GM21737 (cell line): ENCODE measurements at regions not wholly inside any gene's neighbourhood (a gene's known extent, or its start where the extent isn't known, plus 50 kb on each side); places are given as distances from the start of the nearest gene placed in this dataset.
"Not testable (repeated sequence)": the region's sequence is repeated elsewhere in the genome, so short reads cannot be mapped to it uniquely, and the experiment has no call there.

Experiments used
- ATAC-seq: cut with Tn5 transposase; IDR thresholded peaks from one replicate; pipeline ENCODE4 v1.9.1; 2021; ENCODE audit warnings: mild to moderate bottlenecking, moderate library complexity; ENCODE audit not compliant: unreplicated experiment

GRCh38 chr10:129207297-129207696 lies 259.7 kb upstream of the MGMT start:
- ATAC-seq: no peak

GRCh38 chr10:129210876-129211275 lies 256.2 kb upstream of the MGMT start:
- ATAC-seq: no peak

DNA sequence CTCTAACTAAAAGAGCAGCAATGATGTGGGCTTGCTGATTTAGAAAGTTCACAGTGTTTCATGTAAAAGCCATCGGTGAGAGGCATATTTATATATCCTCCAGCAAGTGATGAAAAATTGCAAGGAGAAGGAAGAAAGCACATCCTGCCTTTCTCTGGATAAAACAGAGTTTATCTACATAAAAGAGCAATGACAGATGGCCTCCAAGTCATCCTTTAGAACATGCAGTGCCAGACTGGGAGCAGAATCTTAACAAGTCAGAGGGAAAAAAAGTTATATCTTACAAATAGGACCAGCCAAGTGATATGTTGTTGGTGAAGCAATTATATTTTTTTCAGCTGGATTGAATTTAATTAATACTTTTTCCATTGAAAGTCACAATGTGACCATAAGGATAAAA lies 253.8 kb upstream of the MGMT start:
- no peak for ATAC-seq

GRCh38 chr10:129213996-129214395 lies 253.0 kb upstream of the MGMT start:
- not testable (repeated sequence) for ATAC-seq

DNA sequence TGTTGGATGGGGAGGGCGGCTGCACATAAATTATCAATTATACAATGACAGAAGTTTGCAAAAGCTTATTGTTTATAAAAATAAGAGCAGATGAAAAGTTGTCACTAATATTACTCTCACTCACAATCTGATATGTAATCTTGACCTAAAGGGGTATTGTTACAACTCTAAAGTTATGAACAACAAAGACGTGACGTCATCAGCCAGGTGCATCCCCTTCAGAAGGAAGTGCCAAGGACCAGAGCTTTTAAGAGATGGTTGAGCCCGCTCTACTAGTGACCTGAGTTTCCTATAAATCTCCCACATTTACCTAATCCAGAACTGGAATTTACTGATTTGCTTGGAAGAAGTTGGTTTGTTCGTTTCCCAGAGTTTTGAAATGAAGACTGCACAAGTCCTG lies 247.7 kb upstream of the MGMT start:
- ATAC-seq: no peak

DNA sequence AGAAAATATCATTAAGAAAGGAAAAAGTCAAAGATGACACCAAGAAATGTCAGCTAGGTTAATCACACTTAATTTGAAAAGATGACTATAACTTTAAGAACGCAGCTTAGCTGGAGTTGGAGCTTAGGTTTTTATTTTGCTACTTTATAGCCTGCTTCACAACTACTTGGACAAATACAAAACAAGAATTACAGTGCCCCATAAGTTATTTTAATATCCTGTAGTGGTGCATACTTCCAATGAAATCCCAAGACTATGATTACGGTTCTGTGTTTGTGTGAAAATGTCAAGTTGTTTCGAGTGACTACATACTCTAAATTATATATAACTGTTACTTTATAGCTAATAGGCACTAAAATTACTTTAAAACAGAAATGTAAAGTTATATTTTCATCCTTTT lies 244.6 kb upstream of the MGMT start:
- no peak for ATAC-seq

DNA sequence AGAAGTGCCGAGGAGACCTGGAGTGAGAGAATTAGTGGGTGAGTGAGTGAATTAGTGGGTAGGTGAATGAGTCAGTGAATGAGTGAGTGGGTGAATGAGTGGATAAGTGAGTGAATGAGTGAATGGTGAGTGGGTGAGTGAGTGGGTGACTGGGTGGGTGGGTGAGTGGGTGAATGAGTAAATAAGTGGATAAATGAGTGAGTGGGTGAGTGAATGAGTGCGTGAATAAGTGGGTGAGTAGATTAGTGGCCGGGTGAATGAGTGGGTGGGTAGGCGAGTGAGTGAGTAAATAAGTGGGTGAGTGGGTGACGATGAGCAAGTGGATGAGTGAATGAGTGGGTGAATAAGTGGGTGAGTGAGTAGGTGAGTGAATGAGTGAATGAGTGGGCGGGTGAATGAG lies 243.7 kb upstream of the MGMT start:
- no peak for ATAC-seq

- ATAC-seq: no peak
These were observed 243.0 kb upstream of the MGMT start for GRCh38 chr10:129224065-129224464.

GRCh38 chr10:129231821-129232220 lies 235.2 kb upstream of the MGMT start:
- no peak for ATAC-seq

GRCh38 chr10:129233351-129234148 lies 233.5 kb upstream of the MGMT start:
- ATAC-seq: no peak

- ATAC-seq: no peak
These were observed 230.8 kb upstream of the MGMT start for GRCh38 chr10:129236274-129236691.

GRCh38 chr10:129241461-129241860 lies 225.6 kb upstream of the MGMT start:
- ATAC-seq: no peak

DNA sequence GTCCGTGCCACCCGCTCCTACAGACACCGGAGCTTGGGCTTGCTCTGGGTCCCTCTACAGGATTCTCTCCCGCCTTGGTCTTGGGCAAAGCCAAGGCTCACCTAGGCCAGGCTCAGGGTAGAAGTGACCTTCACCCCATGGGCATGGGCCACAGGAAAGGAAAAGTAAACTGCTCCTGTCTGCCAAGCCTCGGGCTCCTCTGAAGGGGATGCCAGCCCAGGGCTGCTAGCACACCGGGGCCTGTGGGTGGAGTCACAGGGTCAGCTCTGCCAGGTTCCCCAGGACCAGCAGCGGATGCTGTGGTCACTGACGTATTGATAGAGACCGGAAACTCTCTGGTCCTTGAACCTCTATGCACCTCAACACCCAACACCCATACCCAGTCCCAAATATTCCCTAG lies 222.7 kb upstream of the MGMT start:
- no peak for ATAC-seq

- ATAC-seq: no peak
These were observed 222.3 kb upstream of the MGMT start for GRCh38 chr10:129244757-129245156.

- no peak for ATAC-seq
These were observed 213.7 kb upstream of the MGMT start for GRCh38 chr10:129253161-129253864.

DNA sequence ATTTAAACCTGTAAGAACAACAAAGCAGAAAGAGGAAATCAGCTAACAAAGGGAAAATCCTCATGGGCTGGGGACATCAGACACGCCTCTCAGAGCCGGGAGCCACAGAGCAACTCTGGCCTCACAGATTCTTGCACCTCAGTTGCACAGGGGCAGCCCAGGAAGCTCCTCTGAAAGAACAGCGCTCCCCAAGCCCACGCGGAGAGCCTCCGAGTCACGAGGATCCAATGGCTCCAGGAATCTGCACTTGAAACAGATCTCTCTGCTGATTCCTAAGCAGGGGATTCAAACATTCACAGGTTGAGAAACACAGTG lies 213.2 kb upstream of the MGMT start:
- no peak for ATAC-seq

GRCh38 chr10:129258283-129258923 lies 208.6 kb upstream of the MGMT start:
- ATAC-seq: no peak

DNA sequence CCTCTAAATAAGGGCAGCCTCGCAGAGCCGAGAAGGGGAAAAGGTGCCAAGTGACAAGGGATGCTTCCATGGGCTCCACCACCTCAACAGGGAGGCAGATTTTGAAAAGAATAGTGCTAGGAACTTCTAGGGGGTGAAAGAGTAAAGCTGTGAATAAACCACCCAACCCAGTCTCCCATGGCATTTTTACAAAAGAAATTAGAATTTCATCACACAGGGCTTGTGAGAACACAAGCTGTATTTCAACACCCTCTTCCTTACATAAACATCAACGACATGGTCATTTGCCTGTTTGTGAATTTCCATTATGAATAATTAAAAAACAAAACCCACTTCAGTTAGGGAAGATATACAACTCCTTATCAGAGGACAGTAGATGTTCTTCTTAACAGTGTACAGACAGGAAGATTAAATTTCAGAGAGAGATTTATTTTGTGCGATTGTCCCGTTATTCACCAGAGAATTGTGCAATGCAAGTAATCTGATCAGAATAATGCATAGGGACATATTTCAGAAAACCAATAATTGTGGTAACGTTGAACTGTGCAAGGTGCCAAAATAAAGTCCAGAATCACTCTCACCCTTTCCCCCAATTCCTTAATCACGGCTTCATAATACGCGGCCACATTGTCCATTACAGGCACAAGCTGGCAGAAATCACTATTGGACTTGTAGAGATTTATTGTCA lies 207.8 kb upstream of the MGMT start:
- ATAC-seq: no peak

- no peak for ATAC-seq
These were observed 194.9 kb upstream of the MGMT start for GRCh38 chr10:129272176-129272575.

- ATAC-seq: no peak
These were observed 194.0 kb upstream of the MGMT start for GRCh38 chr10:129272866-129273650.

DNA sequence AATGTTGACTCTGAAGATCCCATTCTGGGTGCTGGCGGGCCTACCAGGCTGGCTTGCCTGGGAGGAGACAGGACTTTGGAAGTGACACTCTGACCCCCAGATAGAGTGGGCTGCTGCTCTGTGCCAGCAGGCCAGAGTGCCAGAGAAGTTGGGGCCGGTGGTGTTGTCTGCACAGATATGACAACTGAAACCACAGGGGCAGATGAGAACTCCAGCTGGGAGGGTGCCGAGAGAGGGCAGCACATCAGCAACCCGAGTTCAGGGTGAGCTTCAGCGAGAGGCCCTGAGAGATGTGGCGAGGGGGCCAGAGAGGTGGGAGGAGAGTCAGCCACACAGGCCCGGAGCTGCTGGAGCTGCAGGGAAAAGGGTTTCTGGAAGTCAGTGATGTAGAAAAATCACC lies 193.2 kb upstream of the MGMT start:
- no peak for ATAC-seq
